Upper lobe of left lung (tissue), 4 donors: ENCODE measurements at regions not wholly inside any gene's neighbourhood (a gene's known extent, or its start where the extent isn't known, plus 50 kb on each side); places are given as distances from the start of the nearest gene placed in this dataset.

Experiments used
- CTCF ChIP-seq, 6 experiments: fragments of 450-650 bp in 4 of 6; fragments of 200-600 bp in 2 of 6; sonication (generic) in 2 of 6; IDR thresholded peaks; one replicate each; pipeline ENCODE4 v1.5.1; 2016 to 2019; ENCODE audit warnings: antibody characterized with exemption in 6 of 6
- POLR2A ChIP-seq, 4 donors: fragments of 450-650 bp; IDR thresholded peaks; one replicate each; pipeline ENCODE4 v1.5.1; 2016 to 2017; ENCODE audit warnings: antibody characterized with exemption in 4 of 4, mild to moderate bottlenecking in 2 of 4

GRCh38 chr15:98139337-98139736 lies 178.8 kb downstream of the ARRDC4 start:
- no peak for TF ChIP-seq POLR2A (IDR thresholded peaks at IDR 0.05)
- TF ChIP-seq CTCF (IDR thresholded peaks at IDR 0.05): no peak
